C4-2B (cell line): ENCODE measurements at regions not wholly inside any gene's neighbourhood (a gene's known extent, or its start where the extent isn't known, plus 50 kb on each side); places are given as distances from the start of the nearest gene placed in this dataset.

ENCODE experiments used
- ZFX ChIP-seq: fragments of 450-650 bp; IDR thresholded peaks from 2 replicates; pipeline ENCODE4 v1.6.1; 2017
- TF ChIP-seq, protein P1 (sequence below): fragments of 450-650 bp; conservative IDR thresholded peaks from 2 replicates; pipeline ENCODE4 v1.5.1; 2017; ENCODE audit warnings: mild to moderate bottlenecking

- TF ChIP-seq, protein P1, sequence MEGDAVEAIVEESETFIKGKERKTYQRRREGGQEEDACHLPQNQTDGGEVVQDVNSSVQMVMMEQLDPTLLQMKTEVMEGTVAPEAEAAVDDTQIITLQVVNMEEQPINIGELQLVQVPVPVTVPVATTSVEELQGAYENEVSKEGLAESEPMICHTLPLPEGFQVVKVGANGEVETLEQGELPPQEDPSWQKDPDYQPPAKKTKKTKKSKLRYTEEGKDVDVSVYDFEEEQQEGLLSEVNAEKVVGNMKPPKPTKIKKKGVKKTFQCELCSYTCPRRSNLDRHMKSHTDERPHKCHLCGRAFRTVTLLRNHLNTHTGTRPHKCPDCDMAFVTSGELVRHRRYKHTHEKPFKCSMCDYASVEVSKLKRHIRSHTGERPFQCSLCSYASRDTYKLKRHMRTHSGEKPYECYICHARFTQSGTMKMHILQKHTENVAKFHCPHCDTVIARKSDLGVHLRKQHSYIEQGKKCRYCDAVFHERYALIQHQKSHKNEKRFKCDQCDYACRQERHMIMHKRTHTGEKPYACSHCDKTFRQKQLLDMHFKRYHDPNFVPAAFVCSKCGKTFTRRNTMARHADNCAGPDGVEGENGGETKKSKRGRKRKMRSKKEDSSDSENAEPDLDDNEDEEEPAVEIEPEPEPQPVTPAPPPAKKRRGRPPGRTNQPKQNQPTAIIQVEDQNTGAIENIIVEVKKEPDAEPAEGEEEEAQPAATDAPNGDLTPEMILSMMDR, result no peak
- no peak for TF ChIP-seq ZFX
These were observed 211.8 kb downstream of the GLUD2 start for GRCh38 chrX:121259170-121259569.
